ENCODE measurements at regions not wholly inside any gene's neighbourhood (a gene's known extent, or its start where the extent isn't known, plus 50 kb on each side); places are given as distances from the start of the nearest gene placed in this dataset.

GRCh38 chr3:76855451-76855850, 184.4 kb upstream of the ROBO2 start:
- TF ChIP-seq CTCF (IDR thresholded peaks at IDR 0.05) (no peak), REST (IDR thresholded peaks at IDR 0.05; ENCODE audit: insufficient read depth in 1 of 2, low read depth in 2 of 2, low read length in 1 of 2) (no peak), POLR2AphosphoS5 (IDR thresholded peaks at IDR 0.05; ENCODE audit: low read depth, low read length) (no peak), TCF7L2 (IDR thresholded peaks at IDR 0.05; ENCODE audit: low read depth, low read length) (no peak)

Data from Panc1 (cell line).